ENCODE measurements at regions not wholly inside any gene's neighbourhood (a gene's known extent, or its start where the extent isn't known, plus 50 kb on each side); places are given as distances from the start of the nearest gene placed in this dataset.

DNA sequence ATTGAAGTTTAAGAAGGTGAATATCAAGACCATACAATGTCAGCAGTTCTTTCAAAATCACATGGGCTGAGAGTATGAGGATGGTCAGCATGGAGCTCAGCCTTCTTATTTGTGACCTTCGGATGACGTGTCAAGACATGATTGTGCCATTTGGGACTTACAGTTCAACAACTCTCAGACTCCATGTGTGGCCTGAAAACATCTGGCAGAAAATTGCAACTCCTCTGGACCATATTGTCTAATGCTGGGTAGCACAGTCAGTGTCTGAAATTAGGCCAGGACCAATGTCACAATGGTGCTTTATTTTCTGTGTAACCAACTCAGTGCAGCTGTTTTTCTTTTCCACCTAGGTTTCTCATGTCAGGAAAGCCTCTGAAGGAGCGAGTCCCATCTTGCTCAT lies 483.5 kb upstream of the PKN2 start:
- Mint-ChIP-seq H3K4me1 (no peaks in the 10 kb centered on the region), H3K27ac (no peak overlapping the region), H3K4me3 (no peak overlapping the region), H3K9me3 (no peaks in the 10 kb centered on the region), H3K27me3 (ENCODE audit: low read depth in 3 of 3) (peaks cover 0 to 3% (median 0%) of the 10 kb centered on the region in 3 donors), H3K36me3 (no peaks in the 10 kb centered on the region)
- DNase-seq, result no peak

GRCh38 chr1:88204111-88204510 lies 480.0 kb upstream of the PKN2 start:
- Mint-ChIP-seq H3K27me3 (ENCODE audit: low read depth in 3 of 3) (peaks cover 0 to 3% (median 0%) of the 10 kb centered on the region in 3 donors), H3K27ac (no peak overlapping the region), H3K9me3 (no peaks in the 10 kb centered on the region), H3K4me3 (no peak overlapping the region), H3K4me1 (no peaks in the 10 kb centered on the region), H3K36me3 (no peaks in the 10 kb centered on the region)
- DNase-seq, result no peak

- peaks cover 0 to 3% (median 0%) of the 10 kb centered on the region in 3 donors for H3K27me3 Mint-ChIP-seq (ENCODE audit: low read depth in 3 of 3)
- DNase-seq, result no peak
- no peak overlapping the region for H3K27ac Mint-ChIP-seq
- no peaks in the 10 kb centered on the region for H3K36me3 Mint-ChIP-seq
- no peaks in the 10 kb centered on the region for H3K4me1 Mint-ChIP-seq
- no peak overlapping the region for H3K4me3 Mint-ChIP-seq
- no peaks in the 10 kb centered on the region for H3K9me3 Mint-ChIP-seq
Observed at GRCh38 chr1:88204612-88205167, 479.4 kb upstream of the PKN2 start.

DNA sequence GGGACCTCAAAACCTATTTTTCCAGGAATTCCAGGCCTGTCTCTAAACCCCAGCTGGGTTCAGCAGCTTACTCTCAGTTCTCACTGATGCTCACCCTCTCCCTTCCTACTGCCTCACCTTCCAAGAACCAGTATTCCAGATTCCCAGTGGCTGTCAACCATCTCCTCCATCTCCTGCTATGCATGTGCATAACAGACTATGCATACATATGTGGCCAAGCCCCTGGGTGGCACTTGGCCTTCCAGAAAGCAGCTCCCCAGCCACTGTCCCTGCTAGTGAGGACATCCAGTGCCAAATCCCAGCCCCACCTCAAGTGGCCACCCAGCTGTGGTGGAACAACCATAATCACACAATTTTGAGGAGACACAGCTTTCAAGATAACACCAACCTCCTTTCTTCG lies 475.7 kb upstream of the PKN2 start:
- H3K36me3 Mint-ChIP-seq, result no peaks in the 10 kb centered on the region
- no peak for DNase-seq
- no peak overlapping the region for H3K27ac Mint-ChIP-seq
- H3K4me1 Mint-ChIP-seq, result no peaks in the 10 kb centered on the region
- no peaks in the 10 kb centered on the region for H3K27me3 Mint-ChIP-seq (ENCODE audit: low read depth in 3 of 3)
- peaks cover 0 to 3% (median 0%) of the 10 kb centered on the region in 6 donors for H3K9me3 Mint-ChIP-seq
- H3K4me3 Mint-ChIP-seq, result no peak overlapping the region

DNA sequence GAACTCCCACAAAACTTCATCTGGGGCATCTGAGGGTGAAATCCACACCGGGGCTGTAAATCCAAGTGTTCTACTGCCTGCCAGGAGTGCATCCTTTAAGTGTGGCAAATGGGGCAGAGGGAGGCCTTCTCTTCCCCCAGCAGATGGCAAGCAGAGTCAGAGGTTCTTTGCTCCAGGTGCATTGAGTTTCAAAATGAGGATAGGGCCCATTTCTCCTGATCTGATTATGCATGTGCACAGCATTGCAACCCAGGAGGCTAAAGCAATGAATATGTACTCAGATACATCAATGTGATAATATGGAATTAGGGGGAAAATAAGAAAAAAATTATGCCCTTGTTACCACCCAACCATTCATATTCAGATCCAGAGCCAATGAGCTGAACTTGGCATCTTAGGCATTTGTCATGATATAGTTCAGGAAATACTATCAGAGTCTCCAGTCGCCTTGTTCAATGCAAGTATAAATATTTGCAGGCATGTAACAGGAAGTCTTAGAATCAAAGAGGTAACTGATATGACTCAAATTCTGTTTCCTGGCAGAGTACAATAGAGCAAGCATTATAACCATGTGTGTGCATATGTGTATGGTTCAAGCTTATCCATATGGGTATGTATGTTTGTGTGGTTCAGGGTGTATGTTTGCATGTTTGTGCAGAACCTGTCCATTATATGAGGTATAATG lies 473.8 kb upstream of the PKN2 start:
- H3K27ac Mint-ChIP-seq, result no peak overlapping the region
- H3K9me3 Mint-ChIP-seq, result peaks cover 0 to 3% (median 0%) of the 10 kb centered on the region in 6 donors
- DNase-seq, result no peak
- no peaks in the 10 kb centered on the region for H3K4me1 Mint-ChIP-seq
- H3K36me3 Mint-ChIP-seq, result no peaks in the 10 kb centered on the region
- no peaks in the 10 kb centered on the region for H3K27me3 Mint-ChIP-seq (ENCODE audit: low read depth in 3 of 3)
- no peak overlapping the region for H3K4me3 Mint-ChIP-seq

DNA sequence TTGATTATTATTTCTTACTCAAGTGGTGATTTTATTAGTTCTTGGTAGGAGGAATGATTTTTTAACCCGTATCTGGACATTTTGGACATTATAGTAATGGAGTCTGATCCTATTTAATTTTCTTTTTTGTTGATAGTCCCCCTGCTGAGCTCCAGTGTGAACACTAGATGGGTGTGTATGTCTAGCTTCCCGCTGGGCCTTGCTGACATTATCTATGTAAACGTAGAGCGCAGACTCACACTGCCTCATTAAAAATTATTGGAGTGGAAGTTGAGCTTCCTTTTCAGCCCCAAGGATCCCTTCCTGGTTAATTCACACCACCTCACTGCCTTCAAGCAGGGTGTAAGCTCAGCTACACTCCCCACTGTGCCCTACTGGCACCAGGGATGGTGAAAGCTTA lies 467.6 kb upstream of the PKN2 start:
- H3K36me3 Mint-ChIP-seq, result no peaks in the 10 kb centered on the region

DNA sequence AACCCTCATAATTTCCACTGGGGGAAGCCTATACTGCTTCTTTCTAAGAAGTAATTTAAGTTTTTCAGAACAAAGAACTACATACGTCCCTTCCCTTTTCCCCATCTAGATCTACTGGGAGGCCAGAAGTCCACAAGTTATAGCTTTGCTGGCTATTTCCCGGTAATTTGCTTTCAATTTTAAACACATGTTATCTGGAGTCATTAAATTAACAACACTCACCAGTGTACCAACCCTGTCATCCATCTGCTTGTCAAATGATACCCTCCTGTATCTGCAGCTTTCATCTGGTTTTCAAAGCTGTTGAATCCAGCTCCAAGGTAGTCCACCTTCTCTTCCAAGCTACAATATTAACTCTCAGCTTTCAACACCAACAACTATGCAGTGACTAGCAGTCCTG lies 466.7 kb upstream of the PKN2 start:
- no peak for DNase-seq
- Mint-ChIP-seq H3K36me3 (no peaks in the 10 kb centered on the region), H3K4me1 (no peaks in the 10 kb centered on the region), H3K4me3 (no peak overlapping the region), H3K9me3 (peaks cover 0 to 4% (median 2%) of the 10 kb centered on the region in 6 donors), H3K27ac (no peak overlapping the region), H3K27me3 (ENCODE audit: low read depth in 3 of 3) (no peaks in the 10 kb centered on the region)

More for the DNA sequence above, 467.6 kb upstream of the PKN2 start:
- Mint-ChIP-seq H3K27ac (no peak overlapping the region), H3K4me3 (no peak overlapping the region), H3K4me1 (no peaks in the 10 kb centered on the region), H3K27me3 (ENCODE audit: low read depth in 3 of 3) (no peaks in the 10 kb centered on the region), H3K9me3 (peaks cover 0 to 4% (median 2%) of the 10 kb centered on the region in 6 donors)
- DNase-seq, result no peak

DNA sequence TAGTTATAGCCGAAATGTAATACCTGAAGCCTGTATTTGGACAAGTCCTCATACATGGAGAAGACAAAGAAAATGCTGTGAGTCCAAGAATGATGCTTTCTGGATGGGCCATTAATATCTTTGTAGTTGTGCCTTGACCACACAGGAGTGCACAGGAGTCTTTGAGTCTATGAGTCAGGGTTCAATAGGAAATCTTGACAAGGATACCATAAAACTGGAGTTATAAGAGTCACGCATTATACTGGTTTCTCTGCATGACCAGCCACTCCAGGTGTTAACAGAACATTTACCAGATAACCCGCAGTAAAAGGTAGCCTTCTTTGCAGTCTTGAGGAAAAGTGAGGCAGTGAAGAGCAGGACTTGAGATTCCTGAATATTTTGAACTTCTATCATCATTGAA lies 464.6 kb upstream of the PKN2 start:
- peaks cover 0 to 1% (median 0%) of the 10 kb centered on the region in 3 donors for H3K27me3 Mint-ChIP-seq (ENCODE audit: low read depth in 3 of 3)
- no peak overlapping the region for H3K4me3 Mint-ChIP-seq
- H3K4me1 Mint-ChIP-seq, result no peaks in the 10 kb centered on the region

DNA sequence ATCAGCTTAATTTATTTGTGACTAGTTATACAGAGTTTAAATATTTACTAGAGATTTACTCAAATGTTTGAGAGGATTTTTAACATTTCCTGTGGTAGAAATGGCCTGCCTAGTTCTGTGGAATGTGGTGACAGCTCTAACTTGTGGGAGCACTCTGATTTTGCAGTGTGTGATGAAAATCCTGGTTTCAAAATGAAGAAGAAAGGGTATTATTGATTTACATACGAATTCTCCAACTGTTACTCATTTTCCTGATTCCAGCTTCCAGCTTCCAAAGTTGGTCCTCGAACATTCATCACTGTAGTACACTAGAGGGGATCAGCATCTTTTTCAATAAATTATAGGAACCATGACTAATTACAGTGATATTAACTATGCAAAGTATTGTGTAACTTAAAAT lies 462.7 kb upstream of the PKN2 start:
- H3K27me3 Mint-ChIP-seq (ENCODE audit: low read depth in 3 of 3), result peaks cover 0 to 1% (median 0%) of the 10 kb centered on the region in 3 donors
- H3K9me3 Mint-ChIP-seq, result peaks cover 0 to 4% (median under 1%) of the 10 kb centered on the region in 6 donors
- no peaks in the 10 kb centered on the region for H3K4me1 Mint-ChIP-seq
- H3K4me3 Mint-ChIP-seq, result no peak overlapping the region
- no peak for DNase-seq
- no peak overlapping the region for H3K27ac Mint-ChIP-seq
- H3K36me3 Mint-ChIP-seq, result no peaks in the 10 kb centered on the region

More for the DNA sequence above, 464.6 kb upstream of the PKN2 start:
- H3K27ac Mint-ChIP-seq, result no peak overlapping the region
- H3K9me3 Mint-ChIP-seq, result peaks cover 0 to 4% (median 2%) of the 10 kb centered on the region in 6 donors
- no peaks in the 10 kb centered on the region for H3K36me3 Mint-ChIP-seq
- DNase-seq, result no peak

GRCh38 chr1:88224906-88225305 lies 459.2 kb upstream of the PKN2 start:
- Mint-ChIP-seq H3K9me3 (peaks cover 0 to 4% (median 0%) of the 10 kb centered on the region in 6 donors), H3K4me3 (no peak overlapping the region), H3K27ac (no peak overlapping the region), H3K27me3 (ENCODE audit: low read depth in 3 of 3) (peaks cover 2 to 3% (median 3%) of the 10 kb centered on the region in 3 donors), H3K36me3 (no peaks in the 10 kb centered on the region), H3K4me1 (no peaks in the 10 kb centered on the region)
- DNase-seq, result no peak

- H3K27me3 Mint-ChIP-seq (ENCODE audit: low read depth in 3 of 3), result peaks cover 2 to 3% (median 2%) of the 10 kb centered on the region in 3 donors
- H3K36me3 Mint-ChIP-seq, result no peaks in the 10 kb centered on the region
- H3K4me3 Mint-ChIP-seq, result no peak overlapping the region
- no peak for DNase-seq
- H3K9me3 Mint-ChIP-seq, result peaks cover 0 to 10% (median 0%) of the 10 kb centered on the region in 6 donors
- H3K4me1 Mint-ChIP-seq, result no peaks in the 10 kb centered on the region
- H3K27ac Mint-ChIP-seq, result no peak overlapping the region
Observed at GRCh38 chr1:88228114-88228513, 456.0 kb upstream of the PKN2 start.

DNA sequence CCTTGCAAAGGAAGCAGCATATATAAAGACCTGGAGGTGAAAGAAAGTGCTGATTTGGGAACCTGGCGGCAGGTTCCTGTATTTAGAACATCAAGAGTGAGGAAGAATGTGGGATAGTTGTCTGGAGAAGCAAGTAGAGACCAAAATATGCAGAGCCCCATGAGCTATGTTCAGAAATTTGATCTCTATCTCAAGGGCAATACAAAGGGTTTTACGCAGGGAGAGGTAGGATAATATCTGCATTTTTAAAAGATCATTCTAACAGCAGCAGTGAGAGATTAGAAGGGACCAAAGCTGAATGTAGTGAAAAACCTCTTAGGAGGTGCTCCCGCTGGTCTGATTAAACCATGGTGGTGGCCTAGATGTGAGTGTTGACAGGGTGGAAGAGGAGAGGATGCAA lies 453.9 kb upstream of the PKN2 start:
- Mint-ChIP-seq H3K9me3 (peaks cover 0 to 10% (median 0%) of the 10 kb centered on the region in 6 donors), H3K4me1 (no peaks in the 10 kb centered on the region), H3K27me3 (ENCODE audit: low read depth in 3 of 3) (peaks cover 2 to 3% (median 2%) of the 10 kb centered on the region in 3 donors), H3K4me3 (no peak overlapping the region), H3K36me3 (no peaks in the 10 kb centered on the region), H3K27ac (no peak overlapping the region)
- no peak for DNase-seq

DNA sequence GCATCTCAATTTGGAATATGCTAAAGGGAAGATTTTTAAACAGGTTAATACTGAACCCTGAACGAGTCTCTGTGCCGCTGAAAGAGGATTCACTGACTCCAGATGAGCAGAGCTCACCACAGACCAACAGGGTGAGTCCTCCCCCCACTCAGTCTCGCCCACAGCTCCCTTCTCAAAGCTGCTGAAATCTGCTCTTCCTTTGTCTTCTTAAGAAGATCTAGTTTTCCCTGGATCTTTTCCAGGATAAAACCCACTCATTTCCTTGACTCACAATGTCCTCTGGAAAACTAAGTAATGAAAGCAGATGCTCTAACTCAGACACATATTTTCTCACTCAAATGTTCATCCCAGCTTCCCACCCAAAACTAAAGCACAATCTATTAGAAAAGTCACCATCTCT lies 447.0 kb upstream of the PKN2 start:
- H3K27me3 Mint-ChIP-seq (ENCODE audit: low read depth in 3 of 3), result peaks cover 0 to 5% (median 1%) of the 10 kb centered on the region in 3 donors
- no peaks in the 10 kb centered on the region for H3K36me3 Mint-ChIP-seq
- peaks cover 2 to 27% (median 6%) of the 10 kb centered on the region in 6 donors for H3K9me3 Mint-ChIP-seq
- H3K27ac Mint-ChIP-seq, result no peak overlapping the region
- no peaks in the 10 kb centered on the region for H3K4me1 Mint-ChIP-seq
- no peak overlapping the region for H3K4me3 Mint-ChIP-seq
- DNase-seq, result no peak

DNA sequence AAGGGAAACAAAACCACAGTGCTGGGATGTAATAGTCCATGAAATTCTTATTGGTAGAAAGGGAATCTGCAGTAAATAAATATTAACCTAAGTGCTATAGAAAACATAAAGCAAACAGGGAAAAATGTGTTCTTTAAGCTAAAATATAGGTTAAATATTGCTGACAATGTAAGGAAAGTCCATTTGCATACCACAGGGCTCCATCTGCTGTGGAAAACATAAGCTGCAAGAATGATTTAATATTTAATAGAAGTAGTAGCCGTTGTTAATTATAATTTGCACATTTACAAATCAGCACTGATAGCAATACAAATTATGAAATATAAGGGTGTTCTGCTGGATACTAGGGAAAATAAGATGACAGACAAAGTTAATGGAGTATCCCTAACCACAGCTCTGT lies 444.9 kb upstream of the PKN2 start:
- no peak overlapping the region for H3K4me3 Mint-ChIP-seq
- no peak for DNase-seq
- H3K4me1 Mint-ChIP-seq, result no peaks in the 10 kb centered on the region
- H3K27me3 Mint-ChIP-seq (ENCODE audit: low read depth in 3 of 3), result peaks cover 0 to 5% (median 1%) of the 10 kb centered on the region in 3 donors
- no peak overlapping the region for H3K27ac Mint-ChIP-seq
- H3K9me3 Mint-ChIP-seq, result peaks cover 5 to 37% (median 10%) of the 10 kb centered on the region in 6 donors
- no peaks in the 10 kb centered on the region for H3K36me3 Mint-ChIP-seq

GRCh38 chr1:88247666-88248065 lies 436.4 kb upstream of the PKN2 start:
- DNase-seq, result no peak
- peaks cover 0 to 2% (median 0%) of the 10 kb centered on the region in 3 donors for H3K27me3 Mint-ChIP-seq (ENCODE audit: low read depth in 3 of 3)
- no peaks in the 10 kb centered on the region for H3K36me3 Mint-ChIP-seq
- no peak overlapping the region for H3K4me3 Mint-ChIP-seq
- no peaks in the 10 kb centered on the region for H3K4me1 Mint-ChIP-seq
- H3K9me3 Mint-ChIP-seq, result peaks cover 0 to 12% (median 3%) of the 10 kb centered on the region in 6 donors
- H3K27ac Mint-ChIP-seq, result no peak overlapping the region

All from immature natural killer cell (primary cell).